Stomach (tissue), 4 donors: ENCODE measurements at regions not wholly inside any gene's neighbourhood (a gene's known extent, or its start where the extent isn't known, plus 50 kb on each side); places are given as distances from the start of the nearest gene placed in this dataset.

Experiments
- POLR2A ChIP-seq, 4 donors: fragments of 450-650 bp; IDR thresholded peaks; one replicate each; pipeline ENCODE4 v1.6.1; 2016; ENCODE audit warnings: antibody characterized with exemption in 4 of 4, control low read depth in 2 of 4, mild to moderate bottlenecking in 1 of 4, moderate library complexity in 1 of 4
- POLR2AphosphoS5 ChIP-seq, 3 donors: sonication (generic); formaldehyde crosslinking; IDR thresholded peaks; one replicate each; pipeline ENCODE4 v1.6.1; 2016; ENCODE audit warnings: antibody characterized with exemption in 3 of 3

DNA sequence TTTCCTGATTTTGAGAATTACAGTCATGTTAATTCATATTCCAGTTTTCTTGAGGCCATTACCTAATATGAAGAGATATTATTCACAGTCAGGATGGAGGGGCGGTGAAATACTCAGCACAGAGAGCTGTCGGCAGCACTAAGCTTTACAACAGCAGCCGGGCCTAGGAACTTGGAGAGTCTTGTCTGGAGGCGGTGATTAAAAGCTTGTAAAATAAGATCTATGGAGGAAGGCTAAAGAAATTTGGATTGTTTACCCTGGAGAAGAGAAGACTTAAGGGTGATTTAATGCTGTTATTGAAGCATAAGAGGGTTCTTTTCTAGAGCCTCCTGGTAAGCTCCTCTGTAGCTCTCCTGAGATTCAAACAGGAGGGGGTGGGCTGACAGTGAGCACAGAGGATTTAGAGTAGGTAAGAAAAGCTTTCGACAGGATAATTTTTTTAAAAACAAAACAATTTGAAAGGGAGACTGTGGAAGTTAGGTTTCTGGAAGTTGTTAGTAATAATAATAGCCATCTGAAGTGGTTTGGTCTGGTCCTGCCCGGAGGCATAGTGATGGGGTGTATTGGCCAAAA is 406.3 kb upstream of the ADAMTSL1 start:
- TF ChIP-seq POLR2AphosphoS5 (IDR thresholded peaks at IDR 0.05), result no peak
- TF ChIP-seq POLR2A (IDR thresholded peaks at IDR 0.05), result no peak
